Duodenal mucosa (tissue), 2 donors: ENCODE measurements at regions not wholly inside any gene's neighbourhood (a gene's known extent, or its start where the extent isn't known, plus 50 kb on each side); places are given as distances from the start of the nearest gene placed in this dataset.

Experiments used
- H3K27ac ChIP-seq: one replicate; pipeline ENCODE4 v1.7.0; 2013; ENCODE audit warnings: low read depth, low read length
- H3K27me3 ChIP-seq, 2 donors: one replicate each; pipeline ENCODE4 v1.7.0; 2013; ENCODE audit warnings: low read length in 2 of 2, control low read depth in 1 of 2; ENCODE audit not compliant: insufficient read depth in 2 of 2, control insufficient read depth in 1 of 2
- H3K36me3 ChIP-seq, 2 donors: one replicate each; pipeline ENCODE4 v1.7.0; 2013; ENCODE audit warnings: low read length in 2 of 2, control low read depth in 1 of 2; ENCODE audit not compliant: insufficient read depth in 2 of 2, control insufficient read depth in 1 of 2
- H3K4me1 ChIP-seq, 2 donors: one replicate each; pipeline ENCODE4 v1.7.0; 2013; ENCODE audit warnings: low read length in 2 of 2, control low read depth in 1 of 2; ENCODE audit not compliant: insufficient read depth in 2 of 2, control insufficient read depth in 1 of 2
- H3K4me3 ChIP-seq, 2 donors: one replicate each; pipeline ENCODE4 v1.7.0; 2013; ENCODE audit warnings: low read length in 2 of 2, low read depth in 1 of 2
- H3K9ac ChIP-seq, 2 donors: one replicate each; pipeline ENCODE4 v1.7.0; 2013; ENCODE audit warnings: low read length in 2 of 2, low read depth in 1 of 2
- H3K9me3 ChIP-seq, 2 donors: one replicate each; pipeline ENCODE4 v1.7.0; 2013; ENCODE audit warnings: low read length in 2 of 2, control low read depth in 1 of 2; ENCODE audit not compliant: control insufficient read depth in 1 of 2

GRCh38 chr2:186304064-186304463, 182.0 kb upstream of the ZC3H15 start:
- no peaks in the 10 kb centered on the region for H3K36me3 ChIP-seq
- no peak overlapping the region for H3K27ac ChIP-seq
- H3K4me3 ChIP-seq: no peak overlapping the region
- H3K9ac ChIP-seq: no peak overlapping the region
- H3K27me3 ChIP-seq: no peaks in the 10 kb centered on the region
- no peaks in the 10 kb centered on the region for H3K9me3 ChIP-seq
- no peaks in the 10 kb centered on the region for H3K4me1 ChIP-seq

DNA sequence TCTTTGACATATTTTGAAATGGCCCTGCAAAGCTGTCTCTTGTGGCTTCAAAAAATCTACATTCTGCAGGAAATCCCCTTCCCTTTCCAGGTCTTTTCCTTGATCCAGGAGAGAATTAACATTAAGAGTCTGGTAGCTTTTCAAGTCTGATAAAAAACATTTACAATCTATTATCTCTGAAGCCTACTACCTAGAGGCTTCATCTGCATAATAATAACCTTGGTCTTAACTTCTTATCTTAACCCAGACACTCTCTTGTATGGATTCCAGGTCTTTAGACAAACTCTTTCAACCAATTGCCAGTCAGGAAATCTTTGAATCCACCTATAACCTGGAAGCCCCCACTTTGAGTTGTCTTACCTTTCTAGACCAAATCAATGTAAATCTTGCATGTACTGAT, 179.3 kb upstream of the ZC3H15 start:
- Histone ChIP-seq H3K27me3 (no peaks in the 10 kb centered on the region), H3K27ac (no peak overlapping the region), H3K4me3 (no peak overlapping the region), H3K9ac (no peak overlapping the region), H3K36me3 (no peaks in the 10 kb centered on the region), H3K4me1 (no peaks in the 10 kb centered on the region), H3K9me3 (peaks cover 2 to 5% of the 10 kb centered on the region in 2 donors)

DNA sequence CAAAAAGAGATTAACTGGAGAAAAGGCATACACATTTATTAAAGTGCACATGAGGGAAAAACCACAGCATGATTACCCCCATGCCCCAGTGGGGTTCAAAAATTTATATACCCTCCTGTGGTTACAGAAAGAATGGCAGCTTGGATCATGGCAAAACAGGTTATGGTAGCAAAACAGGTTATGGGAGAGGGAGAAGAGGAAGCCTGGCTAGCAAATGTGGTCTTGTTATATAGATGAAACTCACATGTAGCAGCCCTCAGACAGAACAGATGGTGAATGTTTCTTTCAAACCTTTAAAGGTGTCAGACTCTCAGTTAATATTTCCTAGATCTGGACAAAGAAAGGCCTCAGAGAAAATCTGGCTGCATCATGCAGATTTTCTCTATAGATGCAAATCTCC, 178.2 kb upstream of the ZC3H15 start:
- Histone ChIP-seq H3K27ac (no peak overlapping the region), H3K27me3 (no peaks in the 10 kb centered on the region), H3K4me1 (no peaks in the 10 kb centered on the region), H3K9me3 (peaks cover 2 to 5% of the 10 kb centered on the region in 2 donors), H3K4me3 (no peak overlapping the region), H3K9ac (no peak overlapping the region), H3K36me3 (no peaks in the 10 kb centered on the region)

- H3K9ac ChIP-seq: no peak overlapping the region
- H3K4me1 ChIP-seq: no peaks in the 10 kb centered on the region
- no peak overlapping the region for H3K4me3 ChIP-seq
- H3K27ac ChIP-seq: no peak overlapping the region
- H3K9me3 ChIP-seq: peaks cover 4 to 6% of the 10 kb centered on the region in 2 donors
- H3K27me3 ChIP-seq: no peaks in the 10 kb centered on the region
- H3K36me3 ChIP-seq: no peaks in the 10 kb centered on the region
These were observed 177.7 kb upstream of the ZC3H15 start for GRCh38 chr2:186308347-186308746.

DNA sequence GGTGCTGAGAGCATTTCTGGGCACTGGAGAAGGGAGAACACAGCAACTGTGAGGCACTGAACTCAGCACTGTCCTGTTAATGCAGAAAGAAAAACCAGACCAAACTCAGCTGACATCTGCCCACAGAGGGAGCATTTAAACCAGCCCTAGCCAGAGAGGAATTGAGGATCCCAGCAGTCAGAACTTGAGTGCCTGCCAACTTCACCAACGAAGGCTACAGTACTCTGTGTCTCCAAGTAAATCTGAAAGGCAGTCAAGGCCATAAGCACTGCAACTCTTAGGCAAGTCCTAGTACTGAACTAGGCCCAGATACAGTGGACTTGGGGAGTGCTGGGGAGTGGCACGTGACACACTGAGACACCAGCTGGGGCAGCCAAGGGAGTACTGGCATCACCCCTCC, 176.2 kb upstream of the ZC3H15 start:
- no peaks in the 10 kb centered on the region for H3K27me3 ChIP-seq
- H3K9me3 ChIP-seq: peaks cover 4 to 9% of the 10 kb centered on the region in 2 donors
- no peaks in the 10 kb centered on the region for H3K36me3 ChIP-seq
- no peak overlapping the region for H3K9ac ChIP-seq
- no peaks in the 10 kb centered on the region for H3K4me1 ChIP-seq
- no peak overlapping the region for H3K4me3 ChIP-seq
- H3K27ac ChIP-seq: no peak overlapping the region

DNA sequence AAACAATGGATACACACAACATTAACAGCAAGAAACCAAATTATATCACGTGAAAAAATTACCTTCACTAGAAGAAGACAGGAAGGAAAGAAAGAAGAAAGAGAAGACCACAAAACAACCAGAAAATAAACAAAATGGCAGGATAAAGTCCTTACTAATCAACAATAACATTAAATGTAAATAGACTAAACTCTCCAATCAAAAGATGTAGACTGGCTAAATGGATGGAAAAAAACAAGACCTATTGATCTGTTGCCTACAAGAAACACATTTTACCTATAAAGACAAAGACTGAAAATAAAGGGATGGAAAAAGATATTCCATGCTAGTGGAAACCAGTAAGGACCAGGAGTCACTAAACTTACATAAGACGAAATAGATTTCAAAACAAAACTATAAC, 167.0 kb upstream of the ZC3H15 start:
- H3K9me3 ChIP-seq: peaks cover 4 to 7% of the 10 kb centered on the region in 2 donors
- H3K9ac ChIP-seq: no peak overlapping the region
- H3K4me1 ChIP-seq: no peaks in the 10 kb centered on the region
- H3K4me3 ChIP-seq: no peak overlapping the region
- H3K27me3 ChIP-seq: no peaks in the 10 kb centered on the region
- H3K36me3 ChIP-seq: no peaks in the 10 kb centered on the region
- no peak overlapping the region for H3K27ac ChIP-seq

GRCh38 chr2:186325827-186326535, 160.1 kb upstream of the ZC3H15 start:
- Histone ChIP-seq H3K27me3 (no peaks in the 10 kb centered on the region), H3K27ac (no peak overlapping the region), H3K4me3 (no peak overlapping the region), H3K9me3 (no peaks in the 10 kb centered on the region), H3K9ac (no peak overlapping the region), H3K36me3 (no peaks in the 10 kb centered on the region), H3K4me1 (no peaks in the 10 kb centered on the region)

DNA sequence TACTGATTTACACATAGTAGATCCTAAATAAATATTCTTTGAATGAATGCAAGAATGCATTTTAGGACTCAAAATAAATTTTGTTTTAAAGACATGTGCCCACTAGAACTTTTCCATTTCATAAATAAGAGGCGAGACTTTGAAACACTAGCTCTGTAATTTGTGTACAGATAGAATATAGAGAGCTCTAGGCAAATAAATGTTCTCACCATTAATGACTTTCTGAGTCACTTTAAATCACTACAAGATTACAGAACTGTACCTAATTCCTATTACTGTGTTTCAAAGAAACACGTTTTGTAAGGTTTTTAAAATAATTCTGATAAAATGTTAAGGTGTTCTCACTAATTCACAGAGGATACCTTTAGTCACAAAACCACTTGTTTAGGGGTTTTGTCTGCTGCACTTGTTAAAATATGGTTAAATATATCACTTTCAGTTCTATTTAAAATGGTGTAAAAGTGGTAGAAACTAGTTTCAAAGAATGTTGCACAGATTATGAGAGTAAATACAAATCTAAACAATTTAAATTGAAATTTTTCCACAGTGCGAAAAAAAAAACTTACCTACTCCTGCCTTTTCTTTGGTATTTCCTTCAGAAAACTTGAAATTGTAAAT, 158.7 kb upstream of the ZC3H15 start:
- H3K9ac ChIP-seq: no peak overlapping the region
- no peaks in the 10 kb centered on the region for H3K27me3 ChIP-seq
- no peak overlapping the region for H3K4me3 ChIP-seq
- no peaks in the 10 kb centered on the region for H3K36me3 ChIP-seq
- no peaks in the 10 kb centered on the region for H3K9me3 ChIP-seq
- H3K4me1 ChIP-seq: no peaks in the 10 kb centered on the region
- no peak overlapping the region for H3K27ac ChIP-seq

GRCh38 chr2:186328838-186329237, 157.2 kb upstream of the ZC3H15 start:
- no peaks in the 10 kb centered on the region for H3K36me3 ChIP-seq
- H3K27ac ChIP-seq: no peak overlapping the region
- H3K9me3 ChIP-seq: no peaks in the 10 kb centered on the region
- H3K27me3 ChIP-seq: no peaks in the 10 kb centered on the region
- no peak overlapping the region for H3K9ac ChIP-seq
- no peak overlapping the region for H3K4me3 ChIP-seq
- no peaks in the 10 kb centered on the region for H3K4me1 ChIP-seq

GRCh38 chr2:186330050-186330449, 156.0 kb upstream of the ZC3H15 start:
- no peaks in the 10 kb centered on the region for H3K9me3 ChIP-seq
- no peaks in the 10 kb centered on the region for H3K4me1 ChIP-seq
- H3K4me3 ChIP-seq: no peak overlapping the region
- H3K36me3 ChIP-seq: no peaks in the 10 kb centered on the region
- H3K27me3 ChIP-seq: no peaks in the 10 kb centered on the region
- H3K27ac ChIP-seq: no peak overlapping the region
- H3K9ac ChIP-seq: no peak overlapping the region
